WERI-Rb-1 (cell line): ENCODE measurements at regions not wholly inside any gene's neighbourhood (a gene's known extent, or its start where the extent isn't known, plus 50 kb on each side); places are given as distances from the start of the nearest gene placed in this dataset.

Experiments used
- DNase-seq: peaks from one replicate; pipeline ENCODE4 v3.0.0-alpha.2; 2020
- H3K27ac ChIP-seq: fragments of 250-450 bp; sonication (Bioruptor Pico); 2 replicates; pipeline ENCODE4 v1.5.1; 2020; ENCODE audit warnings: mild to moderate bottlenecking, moderate library complexity
- H3K27me3 ChIP-seq: fragments of 250-450 bp; sonication (Bioruptor Pico); 2 replicates; pipeline ENCODE4 v1.5.1; 2021; ENCODE audit warnings: mild to moderate bottlenecking, low read depth, moderate library complexity; ENCODE audit not compliant: insufficient read depth, severe bottlenecking
- H3K36me3 ChIP-seq: fragments of 250-450 bp; sonication (Bioruptor Pico); 2 replicates; pipeline ENCODE4 v1.5.1; 2020; ENCODE audit warnings: mild to moderate bottlenecking, moderate library complexity
- H3K4me3 ChIP-seq: 2 replicates; pipeline ENCODE4 v1.5.1; 2011; ENCODE audit warnings: low read depth, mild to moderate bottlenecking, control low read depth, low read length
- H3K9me3 ChIP-seq: fragments of 250-450 bp; sonication (Bioruptor Pico); 2 replicates; pipeline ENCODE4 v1.5.1; 2021; ENCODE audit warnings: mild to moderate bottlenecking, moderate library complexity; ENCODE audit not compliant: severe bottlenecking
- TF ChIP-seq, protein P1 (sequence below): IDR thresholded peaks from 2 replicates; pipeline ENCODE4 v1.5.1; 2011; ENCODE audit warnings: low read depth, mild to moderate bottlenecking, control low read depth, inconsistent platforms, low read length

DNA sequence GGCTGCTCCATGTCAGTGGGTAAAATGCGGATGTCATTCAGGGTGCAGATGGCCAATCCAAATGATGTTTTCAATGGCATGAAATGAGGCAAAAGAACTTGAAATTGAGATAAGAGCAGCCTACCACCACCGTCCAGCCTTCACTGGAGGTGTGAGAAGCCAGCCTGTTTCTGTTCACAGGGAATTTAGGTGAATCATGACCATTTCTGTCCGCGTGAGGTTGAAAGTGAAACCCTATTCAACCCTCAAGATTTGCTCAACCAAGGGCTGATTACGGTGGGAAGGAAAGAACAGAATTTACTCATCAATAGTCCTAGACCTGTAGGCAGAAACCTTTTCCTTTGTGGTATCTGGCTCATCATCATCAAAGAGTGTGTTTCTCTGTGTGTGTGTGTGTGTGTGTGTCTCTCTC is 370.7 kb downstream of the COG6 start:
- DNase-seq = no peak
- Histone ChIP-seq H3K9me3 (no peaks in the 10 kb centered on the region), H3K27ac (no peak overlapping the region), H3K4me3 (no peak overlapping the region), H3K36me3 (no peaks in the 10 kb centered on the region), H3K27me3 (no peaks in the 10 kb centered on the region)
- TF ChIP-seq, protein P1, sequence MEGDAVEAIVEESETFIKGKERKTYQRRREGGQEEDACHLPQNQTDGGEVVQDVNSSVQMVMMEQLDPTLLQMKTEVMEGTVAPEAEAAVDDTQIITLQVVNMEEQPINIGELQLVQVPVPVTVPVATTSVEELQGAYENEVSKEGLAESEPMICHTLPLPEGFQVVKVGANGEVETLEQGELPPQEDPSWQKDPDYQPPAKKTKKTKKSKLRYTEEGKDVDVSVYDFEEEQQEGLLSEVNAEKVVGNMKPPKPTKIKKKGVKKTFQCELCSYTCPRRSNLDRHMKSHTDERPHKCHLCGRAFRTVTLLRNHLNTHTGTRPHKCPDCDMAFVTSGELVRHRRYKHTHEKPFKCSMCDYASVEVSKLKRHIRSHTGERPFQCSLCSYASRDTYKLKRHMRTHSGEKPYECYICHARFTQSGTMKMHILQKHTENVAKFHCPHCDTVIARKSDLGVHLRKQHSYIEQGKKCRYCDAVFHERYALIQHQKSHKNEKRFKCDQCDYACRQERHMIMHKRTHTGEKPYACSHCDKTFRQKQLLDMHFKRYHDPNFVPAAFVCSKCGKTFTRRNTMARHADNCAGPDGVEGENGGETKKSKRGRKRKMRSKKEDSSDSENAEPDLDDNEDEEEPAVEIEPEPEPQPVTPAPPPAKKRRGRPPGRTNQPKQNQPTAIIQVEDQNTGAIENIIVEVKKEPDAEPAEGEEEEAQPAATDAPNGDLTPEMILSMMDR = no peak

DNA sequence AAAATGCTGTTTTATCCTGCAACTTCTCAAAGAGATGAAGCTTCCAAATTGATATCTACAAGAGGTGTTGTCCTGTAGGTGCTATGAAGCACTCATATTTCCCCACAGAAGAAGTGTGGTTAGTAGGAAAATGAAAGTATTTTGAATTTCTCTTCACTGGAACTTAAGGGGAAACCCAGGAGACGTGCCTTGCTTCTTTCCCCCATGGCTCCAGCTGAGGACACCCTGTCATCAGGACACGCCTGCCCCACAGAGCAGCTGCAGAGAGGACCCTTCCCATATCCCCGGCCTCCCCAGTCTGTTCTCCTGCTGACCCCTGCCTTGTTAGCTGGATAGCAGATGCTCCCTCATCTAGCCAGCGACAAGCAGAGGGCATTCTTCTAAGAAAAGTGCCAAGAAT is 371.3 kb downstream of the COG6 start:
- DNase-seq = no peak
- Histone ChIP-seq H3K27me3 (no peaks in the 10 kb centered on the region), H3K9me3 (no peaks in the 10 kb centered on the region), H3K4me3 (no peak overlapping the region), H3K27ac (no peak overlapping the region), H3K36me3 (no peaks in the 10 kb centered on the region)
- TF ChIP-seq, protein P1 = no peak

DNA sequence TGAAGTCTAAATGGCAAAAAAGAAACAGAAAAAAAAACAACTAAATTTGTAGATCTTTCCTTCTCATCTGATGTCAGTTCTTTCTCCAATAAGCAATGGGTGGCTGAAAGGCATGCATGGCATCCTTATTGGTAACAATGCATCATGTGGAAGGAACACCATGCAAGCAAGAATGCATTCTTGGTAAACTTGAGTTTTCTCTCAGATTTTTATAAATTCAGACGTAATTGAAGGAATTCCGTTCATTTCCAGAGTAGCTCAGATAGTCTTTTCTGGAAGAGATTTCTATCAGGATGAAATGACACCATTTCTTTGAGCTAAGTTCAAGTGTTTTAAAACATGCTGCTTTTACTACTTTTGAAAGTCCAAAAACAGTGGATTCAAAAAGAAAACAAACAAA is 373.0 kb downstream of the COG6 start:
- Histone ChIP-seq H3K4me3 (no peak overlapping the region), H3K9me3 (no peaks in the 10 kb centered on the region), H3K36me3 (no peaks in the 10 kb centered on the region), H3K27me3 (no peaks in the 10 kb centered on the region), H3K27ac (no peak overlapping the region)
- no peak for DNase-seq
- TF ChIP-seq, protein P1 = no peak

DNA sequence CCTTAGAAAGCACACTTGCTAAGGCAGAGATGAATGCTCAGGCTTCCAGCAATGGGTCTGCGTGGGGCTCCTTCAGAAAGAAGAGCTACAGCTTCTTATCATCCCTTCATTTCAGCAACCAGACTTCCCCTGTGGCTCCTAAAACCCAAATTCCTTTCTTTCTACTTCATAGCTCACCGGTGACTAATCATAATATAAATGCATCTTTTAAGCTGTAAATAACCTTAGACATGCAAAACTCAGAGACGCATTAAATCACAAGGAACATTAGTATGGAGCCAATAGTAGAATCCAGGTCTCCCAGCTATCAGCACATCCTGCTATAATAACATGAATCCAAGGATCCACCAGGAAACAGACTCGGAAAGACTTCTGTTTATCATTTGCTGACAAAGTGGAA is 375.6 kb downstream of the COG6 start:
- DNase-seq = no peak
- Histone ChIP-seq H3K4me3 (no peak overlapping the region), H3K27ac (no peak overlapping the region), H3K36me3 (no peaks in the 10 kb centered on the region), H3K27me3 (no peaks in the 10 kb centered on the region), H3K9me3 (no peaks in the 10 kb centered on the region)
- TF ChIP-seq, protein P1 = no peak

DNA sequence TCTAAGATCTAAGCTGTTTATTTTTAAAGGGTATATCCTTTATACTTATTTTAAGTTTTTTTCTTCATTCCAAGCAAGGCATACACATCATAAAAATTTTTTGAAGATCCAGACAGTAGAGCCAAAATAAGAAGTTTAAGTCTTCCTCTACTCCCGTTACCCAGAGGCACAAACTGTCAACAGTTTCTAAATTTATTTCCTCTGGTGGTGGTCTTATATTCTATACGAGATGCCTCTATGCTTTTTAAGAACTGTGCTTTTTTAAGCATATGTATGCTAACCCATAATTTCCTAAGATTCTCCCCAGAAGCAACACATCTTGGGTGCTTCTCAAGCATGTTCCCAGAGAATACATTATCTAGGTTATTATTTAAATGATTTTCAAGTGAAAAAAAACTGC is 383.6 kb downstream of the COG6 start:
- Histone ChIP-seq H3K9me3 (no peaks in the 10 kb centered on the region), H3K27me3 (no peaks in the 10 kb centered on the region), H3K36me3 (no peaks in the 10 kb centered on the region), H3K4me3 (no peak overlapping the region), H3K27ac (no peak overlapping the region)
- DNase-seq = no peak
- TF ChIP-seq, protein P1 = no peak

DNA sequence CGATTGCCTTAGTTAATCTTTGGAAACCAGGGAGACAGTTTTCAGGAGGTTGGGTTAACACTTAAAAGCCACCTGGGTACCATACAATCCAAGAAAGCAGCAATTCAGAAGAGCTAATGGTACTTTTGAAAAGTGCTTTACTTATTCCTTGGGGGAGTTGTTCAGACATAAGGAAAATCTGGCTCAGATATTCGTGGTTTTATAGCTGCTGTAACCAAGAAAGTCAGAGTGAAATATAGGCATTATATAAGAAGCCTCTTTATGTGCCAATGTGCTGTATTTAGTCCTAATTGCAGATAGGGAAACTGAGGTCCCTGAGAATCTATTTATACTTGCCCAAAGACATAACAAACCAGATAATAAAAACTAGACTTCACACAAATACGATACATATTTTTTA is 387.5 kb downstream of the COG6 start:
- Histone ChIP-seq H3K27ac (no peak overlapping the region), H3K4me3 (no peak overlapping the region), H3K27me3 (no peaks in the 10 kb centered on the region), H3K36me3 (no peaks in the 10 kb centered on the region), H3K9me3 (no peaks in the 10 kb centered on the region)
- TF ChIP-seq, protein P1 = no peak
- no peak for DNase-seq
